Fibroblast of skin of scalp (primary cell): ENCODE measurements at regions not wholly inside any gene's neighbourhood (a gene's known extent, or its start where the extent isn't known, plus 50 kb on each side); places are given as distances from the start of the nearest gene placed in this dataset.
A peak's percentile ranks its signal among the peaks of the same experiment; 100 is the strongest.
"Not testable (repeated sequence)": the region's sequence is repeated elsewhere in the genome, so short reads cannot be mapped to it uniquely, and the experiment has no call there.

Experiments
- DNase-seq: peaks from one replicate; pipeline ENCODE4 v3.0.0-alpha.2; 2013

DNA sequence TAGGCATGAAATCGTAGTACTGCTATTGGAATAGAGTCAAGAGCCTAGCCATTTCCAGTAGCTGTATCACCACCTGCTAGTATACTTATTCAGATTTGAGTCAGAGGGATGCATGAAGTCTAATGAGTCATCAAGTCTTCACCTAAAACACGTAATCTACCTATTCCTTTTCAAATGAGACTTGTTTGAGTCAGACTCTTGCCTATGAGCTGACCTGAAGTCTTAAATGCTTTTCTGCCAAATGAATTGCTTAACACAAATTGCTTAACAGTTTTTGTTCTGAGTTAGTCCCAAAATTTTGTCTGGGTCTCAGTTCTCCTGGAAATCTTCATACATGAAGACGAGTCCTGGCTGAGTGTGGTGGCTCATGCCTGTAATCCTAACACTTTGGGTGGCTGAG is 165.2 kb downstream of the GNAT3 start:
- no peak for DNase-seq

DNA sequence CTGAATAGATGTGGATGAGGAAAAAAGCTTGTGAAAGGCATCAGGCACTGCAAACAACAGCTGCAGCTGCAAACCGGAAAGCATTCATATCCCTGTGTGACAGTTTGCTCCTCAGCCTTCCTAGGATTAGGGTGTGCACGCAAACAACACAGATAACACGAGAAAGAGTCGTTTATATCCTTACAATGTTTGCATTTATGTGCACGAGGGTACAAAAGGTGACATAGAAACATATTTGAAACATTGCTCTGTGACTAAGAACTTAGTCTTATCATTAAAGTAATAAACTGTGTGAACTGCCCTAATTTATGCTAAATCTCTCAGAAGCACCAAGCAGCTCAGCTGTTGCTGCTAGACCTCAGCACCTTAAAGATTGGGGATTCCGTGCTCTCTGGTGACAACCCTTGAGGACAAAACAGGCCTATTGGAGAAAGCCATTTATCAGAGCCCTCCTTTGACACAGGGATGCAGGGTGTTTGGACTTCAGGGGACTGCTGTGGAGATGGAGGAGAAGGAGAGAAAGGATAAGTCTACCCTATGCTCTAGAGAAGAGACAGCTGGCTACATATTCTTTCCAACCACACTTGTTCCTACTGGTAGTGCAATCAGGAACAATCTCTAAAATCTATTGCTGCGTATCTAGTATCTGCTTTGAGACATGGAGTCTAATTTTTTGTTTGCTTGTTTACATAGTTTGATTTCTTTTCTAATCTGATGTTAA is 176.2 kb downstream of the GNAT3 start:
- DNase-seq = no peak

DNA sequence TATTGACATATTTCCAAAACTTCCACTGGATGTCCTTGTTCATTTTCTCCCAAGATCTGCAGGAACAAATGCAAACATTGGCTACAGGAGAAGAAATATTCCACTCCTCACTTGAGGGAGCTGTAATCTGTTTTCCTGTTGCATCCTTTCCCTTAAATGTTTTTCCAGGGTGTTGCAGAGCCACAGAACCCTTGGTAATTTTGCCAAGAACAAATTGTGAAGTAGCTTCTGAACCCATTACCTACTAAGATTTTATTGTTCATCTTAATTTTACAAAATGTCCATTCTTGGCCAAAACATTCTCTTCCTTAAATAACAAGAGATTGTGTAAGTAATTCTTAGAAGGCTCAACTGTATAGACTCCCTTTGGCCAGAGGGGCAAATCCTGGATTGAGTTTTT is 177.0 kb downstream of the GNAT3 start:
- DNase-seq = no peak

DNA sequence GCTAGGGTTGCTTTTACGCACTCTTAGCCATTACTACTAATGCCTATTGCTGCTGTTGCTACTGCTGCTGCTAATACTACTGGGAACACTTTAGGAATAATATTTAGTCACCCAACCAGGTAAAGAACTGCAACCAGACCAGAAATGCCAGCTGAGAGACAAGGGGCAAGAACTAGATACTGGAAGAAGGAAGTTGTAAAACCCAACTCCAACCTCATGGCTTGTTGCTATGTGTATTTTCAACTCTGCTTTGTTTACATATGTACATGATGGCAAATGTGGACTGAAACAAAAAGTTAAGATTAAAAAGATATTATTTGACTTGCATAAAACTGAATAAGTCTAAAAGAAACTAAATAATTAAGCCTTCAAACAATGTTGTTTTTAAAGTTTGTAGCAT is 177.7 kb downstream of the GNAT3 start:
- no peak for DNase-seq

DNA sequence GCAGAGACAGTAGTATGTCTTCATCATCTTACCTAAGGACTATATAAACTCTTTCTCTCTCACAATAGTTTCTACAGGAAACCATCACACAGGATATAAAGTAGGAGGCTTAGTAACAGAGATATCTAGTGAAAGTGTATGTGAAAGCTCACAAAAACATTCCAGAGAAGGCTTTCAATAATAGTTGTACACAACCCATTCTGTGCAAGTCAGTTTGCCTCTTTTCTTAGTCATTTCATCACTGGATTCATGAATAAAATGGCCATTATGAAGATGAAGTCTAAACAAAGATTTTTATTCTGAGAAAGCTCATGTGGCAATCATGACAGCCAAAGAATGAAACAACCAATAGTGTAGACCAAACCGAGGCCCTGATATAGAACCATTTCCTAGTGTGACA is 178.8 kb downstream of the GNAT3 start:
- DNase-seq = no peak

DNA sequence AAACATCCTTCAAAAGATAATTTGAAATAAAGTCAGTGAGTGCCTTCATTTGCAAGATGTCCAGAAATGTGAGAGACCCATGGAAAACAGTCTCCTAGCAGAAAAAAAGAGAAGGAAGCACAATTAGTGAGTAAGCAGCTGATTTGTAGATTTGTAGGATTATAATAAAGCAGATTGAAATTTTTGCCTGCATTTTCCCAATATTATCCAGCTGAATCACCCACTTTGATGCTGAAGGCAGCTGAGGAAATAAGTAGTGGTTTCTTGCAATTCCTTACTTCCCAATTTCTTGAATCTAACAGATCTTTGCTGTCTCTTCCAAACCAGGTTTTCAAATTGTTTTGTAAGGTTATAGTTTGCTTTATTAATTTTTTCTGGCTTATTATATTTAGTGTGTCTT is 181.4 kb downstream of the GNAT3 start:
- DNase-seq = peak; percentile 84

DNA sequence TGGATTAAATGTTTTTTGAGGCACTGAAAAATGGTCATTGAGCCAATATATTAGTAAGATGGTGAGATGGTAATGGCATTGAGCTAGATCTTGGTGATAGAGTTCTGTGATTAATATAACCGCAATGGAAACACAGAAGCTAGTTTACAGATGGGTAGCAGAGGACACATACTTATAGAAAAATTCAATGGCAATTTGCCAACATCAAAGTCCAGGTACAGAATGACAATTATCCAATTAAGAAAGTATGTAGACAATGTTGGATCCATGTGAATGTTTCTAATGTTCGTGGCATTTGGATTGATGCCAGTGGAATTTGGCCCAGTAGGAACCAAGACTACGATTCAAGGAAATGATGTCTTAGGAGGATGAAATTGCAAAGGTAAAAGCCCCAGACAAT is 187.8 kb downstream of the GNAT3 start:
- peak; percentile 69 for DNase-seq

DNA sequence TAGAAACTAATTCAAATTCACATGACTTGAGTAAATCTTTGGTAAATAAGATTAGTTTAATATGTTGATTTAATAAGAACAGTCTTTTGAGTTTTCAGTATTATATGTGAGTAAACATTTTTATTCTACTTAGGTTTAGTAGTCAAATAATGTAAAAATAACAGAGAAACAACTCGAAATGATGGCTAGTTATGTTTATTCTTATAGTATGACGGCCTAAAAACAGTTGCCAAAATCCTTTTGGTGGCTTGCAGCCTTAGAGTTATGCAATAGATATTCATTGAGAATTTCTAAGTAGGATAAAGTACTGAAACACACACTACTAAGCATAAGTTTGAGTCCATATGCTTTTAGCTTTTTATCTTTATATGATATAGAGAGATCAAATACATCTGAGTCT is 184.8 kb downstream of the GNAI1 start:
- no peak for DNase-seq

DNA sequence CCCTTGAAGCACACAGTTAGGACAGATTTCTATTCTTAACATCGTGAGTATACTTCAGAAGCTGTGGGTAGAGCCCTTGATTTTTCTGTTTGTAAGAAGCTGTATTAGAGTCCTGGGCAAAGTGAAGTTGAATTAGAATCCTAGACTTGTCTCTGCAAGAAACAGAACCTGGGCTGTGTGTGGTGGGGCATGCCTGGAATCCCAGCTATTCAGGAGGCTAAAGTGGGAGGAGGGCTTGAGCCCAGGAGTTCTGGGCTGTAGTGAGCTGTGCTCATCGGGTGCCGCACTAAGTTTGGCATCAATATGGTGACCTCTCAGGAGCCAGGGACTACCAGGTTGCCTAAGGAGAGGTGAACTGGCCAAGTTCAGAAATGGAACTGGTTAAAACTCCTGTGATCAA is 183.4 kb downstream of the GNAI1 start:
- no peak for DNase-seq

DNA sequence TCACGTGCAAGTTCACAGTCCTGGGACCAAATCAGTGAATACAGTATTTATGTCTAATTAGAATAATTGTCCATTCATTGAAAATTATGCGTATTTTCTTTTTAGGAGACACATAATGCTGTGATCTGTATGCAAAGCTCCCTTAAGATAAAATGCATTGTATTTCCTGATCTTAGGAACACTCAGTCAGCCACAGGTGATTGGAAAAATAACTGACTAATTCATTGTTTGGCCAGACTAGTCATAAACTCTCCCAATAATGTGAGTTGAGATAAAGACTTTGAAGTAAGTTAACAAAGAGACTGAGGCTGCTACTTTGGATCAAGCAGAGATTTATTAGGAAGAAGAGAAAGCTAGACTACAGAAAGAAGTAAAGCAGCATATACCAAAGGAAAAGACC is 182.2 kb downstream of the GNAI1 start:
- no peak for DNase-seq

DNA sequence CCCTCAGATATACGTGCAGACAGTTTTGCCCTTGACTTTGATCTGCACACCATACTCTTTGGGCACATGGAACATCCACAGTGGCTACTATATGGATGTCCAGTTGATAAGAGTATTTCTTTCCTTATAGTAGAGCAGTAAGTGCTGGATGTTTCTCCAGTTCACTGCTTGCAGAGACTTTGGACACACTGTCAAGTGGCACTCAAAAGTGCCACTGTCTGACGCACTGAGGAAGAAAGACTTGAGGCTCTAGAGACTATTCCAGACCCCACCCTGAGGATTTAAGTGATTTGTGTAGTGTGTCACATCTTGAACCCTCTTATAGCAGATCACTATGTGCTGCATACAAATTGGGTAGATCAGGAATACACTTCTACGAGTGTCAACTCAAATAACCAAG is 179.1 kb downstream of the GNAI1 start:
- DNase-seq = no peak

DNA sequence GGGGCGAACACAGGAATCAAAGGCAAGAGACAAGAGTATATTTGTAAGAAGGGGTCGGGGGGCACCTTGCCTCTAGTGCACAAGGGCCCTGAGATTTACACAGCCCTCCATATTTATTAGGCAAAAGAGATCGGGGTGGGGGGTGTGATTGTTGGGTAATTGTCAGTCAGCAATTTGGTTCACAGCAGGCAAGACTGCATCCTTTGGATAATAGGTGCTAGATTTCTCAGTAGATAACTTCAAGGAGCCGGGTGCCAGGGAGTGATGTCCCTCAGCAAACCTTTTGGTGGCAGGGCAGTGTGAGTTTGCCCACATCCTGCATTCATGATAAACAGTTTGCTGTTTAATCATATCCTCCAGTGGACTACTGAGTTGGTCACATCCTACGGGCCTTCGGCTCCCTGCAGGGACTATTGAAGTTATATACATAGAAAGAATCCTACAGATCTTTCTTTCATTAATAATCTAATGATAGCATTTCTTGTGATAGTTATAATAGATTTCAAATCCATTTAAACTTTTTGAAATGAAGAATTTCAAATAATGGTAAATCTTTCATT is 178.5 kb downstream of the GNAI1 start:
- DNase-seq = no peak

DNA sequence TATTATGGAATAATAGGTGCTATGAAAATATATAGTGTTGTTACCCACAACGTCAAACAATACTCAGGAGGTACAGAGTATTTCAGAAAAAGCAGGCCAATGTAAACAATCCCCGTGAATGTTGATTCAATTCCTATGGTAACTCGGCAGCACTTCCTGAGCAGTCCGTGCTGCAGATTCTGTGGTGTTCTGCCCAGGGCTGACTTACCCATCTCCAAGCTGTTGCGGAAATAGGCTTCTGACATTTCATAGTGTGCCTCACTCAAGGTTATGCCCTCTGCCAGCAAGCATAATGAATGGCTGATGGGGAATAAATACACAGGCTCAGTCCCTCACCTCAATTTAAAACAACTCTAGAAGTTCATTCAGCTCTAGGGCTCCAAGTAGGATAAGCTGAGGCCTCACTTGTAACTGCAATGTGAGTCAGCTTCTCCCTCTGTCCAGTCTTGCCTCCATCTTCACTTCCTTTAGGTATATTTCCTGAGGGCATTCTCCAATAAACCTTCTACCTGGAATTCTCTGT is 177.6 kb downstream of the GNAI1 start:
- DNase-seq = peak; percentile 58

DNA sequence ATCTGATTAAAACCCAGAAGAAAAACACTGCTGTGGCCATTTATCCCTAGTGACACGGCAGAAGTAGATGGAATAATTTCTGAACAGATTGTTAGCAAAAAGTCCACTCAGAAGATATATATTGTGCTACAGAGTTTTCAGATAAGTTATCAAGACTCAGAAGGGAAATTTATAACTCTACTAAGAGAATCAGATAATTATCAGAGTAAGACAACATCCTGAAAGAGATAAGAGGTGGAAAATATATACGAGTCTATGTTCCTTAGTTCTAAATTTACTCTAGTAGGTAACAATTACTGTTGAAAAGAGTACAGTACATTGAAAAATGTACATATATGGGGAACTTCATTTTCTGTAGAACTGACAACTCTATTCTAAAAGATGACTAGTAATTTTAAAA is 176.7 kb downstream of the GNAI1 start:
- no peak for DNase-seq

DNA sequence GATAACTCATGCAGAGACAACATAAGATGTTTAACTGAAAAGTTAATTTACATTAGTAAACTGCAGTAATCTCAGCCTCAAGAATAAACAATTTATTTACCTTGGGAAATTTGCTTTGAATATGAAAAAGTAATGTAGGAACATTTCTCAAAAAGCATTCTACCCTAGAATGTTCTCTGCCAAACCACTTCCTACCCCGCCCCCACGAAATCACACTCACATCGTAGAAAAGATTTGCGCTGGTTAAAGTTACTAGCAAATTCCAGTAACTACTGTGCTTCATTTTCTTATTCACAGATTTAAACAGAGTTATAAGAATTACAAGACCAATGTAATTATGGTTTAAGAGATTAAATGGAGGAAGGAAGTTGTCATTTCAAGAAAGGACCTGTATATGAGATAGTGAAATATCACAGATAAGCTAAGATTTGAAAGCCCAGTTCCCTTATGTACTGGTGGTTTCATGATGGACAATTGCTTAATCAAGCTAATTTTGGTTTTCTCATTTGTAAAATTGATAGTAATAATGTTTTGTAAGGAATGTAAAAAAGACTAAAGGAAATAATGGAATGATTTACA is 175.4 kb downstream of the GNAI1 start:
- no peak for DNase-seq

DNA sequence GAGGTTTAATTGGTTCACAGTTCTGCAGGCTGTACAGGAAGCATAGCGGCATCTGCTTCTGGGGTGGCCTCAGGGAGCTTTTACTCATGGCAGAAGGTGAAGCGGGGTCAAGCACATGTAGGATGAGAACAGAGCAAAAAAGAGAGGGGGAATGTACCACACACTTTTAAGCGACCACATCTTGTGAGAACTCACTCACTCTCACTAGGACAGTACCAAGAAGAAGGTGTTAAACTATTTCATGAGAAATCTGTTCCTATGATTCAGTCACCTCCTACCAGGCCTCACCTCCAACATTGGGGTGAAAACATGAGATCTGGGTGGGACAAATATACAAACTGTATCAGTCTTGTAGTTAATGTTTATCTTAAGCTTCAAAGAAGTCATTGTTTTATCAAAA is 174.7 kb downstream of the GNAI1 start:
- no peak for DNase-seq

DNA sequence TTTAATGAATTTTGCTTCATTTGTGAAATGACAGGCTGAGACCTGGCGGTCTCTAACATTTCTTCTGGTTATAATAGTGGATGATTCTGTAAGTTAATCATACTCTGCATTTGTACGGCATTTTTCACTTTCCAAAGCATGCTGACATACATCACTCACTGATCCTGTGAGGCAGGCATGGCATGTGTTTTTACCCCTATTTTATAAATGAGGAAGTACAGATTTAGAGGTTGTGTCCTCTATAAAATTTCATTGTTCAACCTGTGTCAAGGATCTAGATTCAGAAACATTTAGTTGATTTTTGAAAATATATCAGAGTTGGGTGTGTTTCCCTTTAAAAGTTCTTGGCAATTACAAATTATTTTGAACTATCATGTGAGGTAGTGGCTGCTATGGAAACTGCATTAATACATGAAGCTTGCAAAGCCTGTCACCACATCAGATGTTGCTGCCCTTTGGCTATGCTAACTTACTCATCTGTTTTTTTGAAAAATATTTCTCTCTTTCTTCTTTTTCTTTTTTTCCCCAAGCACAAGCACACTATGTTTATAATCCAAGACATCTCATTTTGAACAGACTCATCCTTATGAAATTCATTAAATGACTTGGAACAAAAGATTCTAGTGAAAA is 172.7 kb downstream of the GNAI1 start:
- peak; percentile 74 for DNase-seq

DNA sequence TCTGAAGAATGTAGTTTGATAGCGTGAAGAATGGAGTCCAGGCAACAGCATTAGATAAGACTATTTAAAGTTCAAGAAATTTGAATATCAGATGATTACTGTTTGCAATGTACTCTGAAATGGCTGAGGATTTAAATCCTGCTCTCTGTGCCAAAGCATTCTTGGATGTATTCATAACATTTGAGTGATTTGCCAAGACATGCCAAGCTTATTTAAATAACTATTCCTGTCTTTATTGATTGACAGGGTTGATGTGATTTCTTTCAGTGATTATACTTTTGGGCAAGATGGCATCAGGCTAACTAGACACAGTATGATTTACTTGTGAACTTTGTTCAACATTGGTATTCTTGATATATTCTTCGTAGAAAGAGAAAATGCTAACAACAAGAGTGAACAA is 168.7 kb downstream of the GNAI1 start:
- DNase-seq = no peak

DNA sequence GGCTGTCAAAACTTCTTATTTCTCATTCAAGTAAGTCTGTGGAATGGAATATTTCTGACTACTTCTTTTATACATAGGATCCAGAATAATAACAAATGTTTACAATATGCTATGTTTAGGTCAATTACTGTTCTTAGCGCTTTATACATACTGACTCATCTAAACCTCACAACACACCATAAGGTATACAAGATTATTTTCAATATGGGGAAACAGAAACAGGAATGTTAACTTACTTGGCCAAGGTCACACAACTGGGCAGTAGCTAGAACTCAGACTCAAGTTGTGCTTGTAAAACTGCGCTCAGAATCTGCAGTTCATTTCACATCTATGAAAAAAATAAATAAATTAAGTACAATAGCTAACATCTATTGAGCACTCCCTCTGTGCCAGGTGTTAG is 168.0 kb downstream of the GNAI1 start:
- no peak for DNase-seq

DNA sequence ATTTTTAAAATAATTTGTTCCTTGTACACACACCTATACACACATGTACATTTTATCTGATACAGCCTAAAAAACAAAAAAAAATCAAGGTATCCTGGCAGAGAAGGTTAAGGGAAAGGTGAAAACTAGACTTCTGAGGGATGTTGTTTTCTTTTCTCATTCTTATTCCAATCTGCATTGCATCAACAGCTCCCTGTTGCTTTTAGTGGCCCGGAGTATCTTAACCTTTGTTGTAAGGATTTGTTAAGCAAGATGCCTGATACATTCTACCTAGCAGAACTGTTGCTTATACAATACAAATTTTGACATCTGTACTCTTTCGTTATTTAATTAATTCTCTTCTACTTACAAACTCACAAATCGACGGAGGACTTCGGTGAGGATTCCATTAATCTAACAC is 167.4 kb downstream of the GNAI1 start:
- no peak for DNase-seq

DNA sequence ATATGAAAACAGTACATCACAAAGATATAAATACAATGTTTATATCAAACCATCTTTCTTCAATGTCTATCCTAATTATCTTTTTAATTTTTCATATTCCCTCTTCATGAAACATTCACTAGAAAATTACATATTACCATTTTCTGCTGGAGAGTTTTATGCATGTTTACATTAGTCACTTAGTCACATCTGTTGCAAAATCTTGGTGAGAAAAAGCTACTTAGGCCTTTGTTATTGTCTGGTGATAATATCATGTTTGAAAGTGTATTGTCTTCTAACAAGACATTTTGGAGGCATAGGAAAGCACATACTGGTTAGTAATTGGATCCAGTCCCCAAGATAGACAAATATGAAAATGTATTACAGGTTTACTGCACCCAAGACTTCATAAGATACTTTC is 163.6 kb downstream of the GNAI1 start:
- DNase-seq = no peak

DNA sequence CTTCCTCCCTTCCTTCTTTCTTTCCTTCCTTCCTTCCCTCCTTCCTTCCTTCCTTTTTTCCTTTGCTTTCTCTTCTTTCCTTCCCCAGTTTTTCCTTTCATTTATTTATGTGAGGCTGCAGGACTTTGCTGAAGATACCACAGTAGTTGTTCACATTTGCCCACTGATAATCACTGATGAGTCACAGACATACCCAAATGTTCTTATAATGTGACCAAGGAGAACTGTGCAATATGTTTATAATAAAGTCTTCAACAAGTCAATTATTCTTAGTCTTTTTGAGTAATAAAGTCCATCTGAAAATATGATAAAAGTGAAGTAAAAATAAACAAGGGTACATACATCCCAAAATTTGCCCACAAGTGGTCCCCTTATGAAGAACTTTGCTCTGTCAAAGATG is 159.7 kb downstream of the GNAI1 start:
- DNase-seq = peak; percentile 45

DNA sequence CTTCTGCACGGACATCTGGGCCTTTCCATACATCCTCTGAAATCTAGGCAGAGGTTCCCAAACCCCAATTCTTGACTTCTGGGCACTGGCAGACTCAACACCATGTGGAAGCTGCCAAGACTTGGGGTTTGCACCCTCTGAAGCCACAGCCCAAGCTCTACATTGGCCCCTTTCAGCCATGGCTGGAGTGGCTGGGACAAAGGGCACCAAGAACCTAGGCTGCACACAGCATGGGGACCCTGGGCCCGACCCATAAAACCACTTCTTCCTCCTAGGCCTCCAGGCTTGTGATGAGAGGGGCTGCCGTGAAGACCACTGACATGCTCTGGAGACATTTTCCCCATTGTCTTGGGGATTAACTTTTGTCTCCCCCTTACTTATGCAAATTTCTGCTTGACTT is 158.0 kb downstream of the GNAI1 start:
- not testable (repeated sequence) for DNase-seq
